Testis (tissue), 2 donors: ENCODE measurements at regions not wholly inside any gene's neighbourhood (a gene's known extent, or its start where the extent isn't known, plus 50 kb on each side); places are given as distances from the start of the nearest gene placed in this dataset.
"Not testable (repeated sequence)": the region's sequence is repeated elsewhere in the genome, so short reads cannot be mapped to it uniquely, and the experiment has no call there.

Source experiments
- DNase-seq: peaks from one replicate; pipeline ENCODE4 v3.0.0-alpha.2; 2019
- H3K27ac ChIP-seq, 2 donors: fragments of 200-600 bp; sonication (generic); one replicate each; pipeline ENCODE4 v1.5.1; 2019
- H3K27me3 ChIP-seq: fragments of 200-600 bp; sonication (generic); one replicate; pipeline ENCODE4 v1.5.1; 2019
- H3K36me3 ChIP-seq: fragments of 200-600 bp; sonication (generic); one replicate; pipeline ENCODE4 v1.5.1; 2017; ENCODE audit warnings: low read depth; ENCODE audit errors: missing control alignments
- H3K4me1 ChIP-seq: fragments of 200-600 bp; sonication (generic); one replicate; pipeline ENCODE4 v1.5.1; 2019
- H3K4me3 ChIP-seq, 2 donors: fragments of 200-600 bp; sonication (generic); one replicate each; pipeline ENCODE4 v1.5.1; 2017 to 2019
- H3K9me3 ChIP-seq: fragments of 200-600 bp; sonication (generic); one replicate; pipeline ENCODE4 v1.5.1; 2017
- CTCF ChIP-seq, 3 experiments: fragments of 450-650 bp in 2 of 3; fragments of 200-600 bp in 1 of 3; sonication (generic) in 1 of 3; IDR thresholded peaks; one replicate each; pipeline ENCODE4 v1.5.1; 2016 to 2019; ENCODE audit warnings: antibody characterized with exemption in 3 of 3, mild to moderate bottlenecking in 2 of 3, moderate library complexity in 1 of 3
- POLR2A ChIP-seq: fragments of 450-650 bp; IDR thresholded peaks from one replicate; pipeline ENCODE4 v1.6.1; 2017; ENCODE audit warnings: antibody characterized with exemption, mild to moderate bottlenecking, moderate library complexity
- WGBS, 2 donors: methylation state at CpG; one replicate each; pipeline ENCODE4 v1.1.5; 2018; 5-methylcytosine and 5-hydroxymethylcytosine counted together
- intact Hi-C: fragments of 100-400 bp; cut with DNase I; formaldehyde crosslinking; loops from one replicate; pipeline ENCODE4 v1.15.1; 2023; ENCODE audit warnings: low total_unique reads

- WGBS, 2 donors: 73 to 81% methylated on average over 13 of the region's 13 CpGs
- TF ChIP-seq CTCF (IDR thresholded peaks at IDR 0.05) (no peak), POLR2A (no peak)
- Histone ChIP-seq H3K9me3 (no peaks in the 10 kb centered on the region), H3K27ac (no peak overlapping the region), H3K36me3 (no peaks in the 10 kb centered on the region), H3K4me3 (no peak overlapping the region), H3K4me1 (no peaks in the 10 kb centered on the region), H3K27me3 (no peaks in the 10 kb centered on the region)
- intact Hi-C loops: no loop called here
- no peak for DNase-seq
These were observed 148.5 kb upstream of the WSCD1 start for GRCh38 chr17:5921512-5922282.

GRCh38 chr17:5922476-5922875 is 147.7 kb upstream of the WSCD1 start:
- no peak for DNase-seq
- Histone ChIP-seq H3K4me1 (no peaks in the 10 kb centered on the region), H3K9me3 (no peaks in the 10 kb centered on the region), H3K27ac (no peak overlapping the region), H3K27me3 (no peaks in the 10 kb centered on the region), H3K36me3 (no peaks in the 10 kb centered on the region), H3K4me3 (no peak overlapping the region)
- TF ChIP-seq POLR2A: no peak
- no peak for TF ChIP-seq CTCF (IDR thresholded peaks at IDR 0.05)
- intact Hi-C loops: no loop called here
- WGBS, 2 donors: 91 to 98% methylated on average over 8 to 10 of the region's 10 CpGs

GRCh38 chr17:5929721-5930120 is 140.5 kb upstream of the WSCD1 start:
- H3K36me3 ChIP-seq: no peaks in the 10 kb centered on the region
- TF ChIP-seq POLR2A (no peak), CTCF (IDR thresholded peaks at IDR 0.05) (no peak)
- WGBS, 2 donors: 85 to 89% methylated on average over 10 of the region's 10 CpGs
- no peaks in the 10 kb centered on the region for H3K27me3 ChIP-seq
- H3K27ac ChIP-seq: no peak overlapping the region
- intact Hi-C loops: no loop called here
- H3K4me3 ChIP-seq: no peak overlapping the region
- no peaks in the 10 kb centered on the region for H3K9me3 ChIP-seq
- no peaks in the 10 kb centered on the region for H3K4me1 ChIP-seq
- DNase-seq: no peak

GRCh38 chr17:5930555-5930954 is 139.6 kb upstream of the WSCD1 start:
- H3K27ac ChIP-seq, DNase-seq, H3K4me1 ChIP-seq, intact Hi-C loops, H3K9me3 ChIP-seq, H3K36me3 ChIP-seq, H3K4me3 ChIP-seq, H3K27me3 ChIP-seq: not testable (repeated sequence)
- 83 to 88% methylated on average over 1 of the region's 1 CpG for WGBS, 2 donors

GRCh38 chr17:5931616-5932015 is 138.6 kb upstream of the WSCD1 start:
- 36 to 39% methylated on average over 9 of the region's 9 CpGs for WGBS, 2 donors
- no peak for TF ChIP-seq POLR2A
- TF ChIP-seq CTCF (IDR thresholded peaks at IDR 0.05): no peak
- DNase-seq: no peak
- intact Hi-C loops: no loop called here
- Histone ChIP-seq H3K9me3 (no peaks in the 10 kb centered on the region), H3K36me3 (no peaks in the 10 kb centered on the region), H3K4me3 (no peak overlapping the region), H3K27ac (no peak overlapping the region), H3K27me3 (no peaks in the 10 kb centered on the region), H3K4me1 (no peaks in the 10 kb centered on the region)
